Small intestine (tissue), 7 donors: ENCODE measurements at regions not wholly inside any gene's neighbourhood (a gene's known extent, or its start where the extent isn't known, plus 50 kb on each side); places are given as distances from the start of the nearest gene placed in this dataset.

Source experiments
- DNase-seq, 2 donors: peaks; one replicate each; pipeline versions ENCODE4 v3.0.0 to v3.0.0-alpha.2; 2013
- FAIRE-seq: peaks from 2 replicates; lab custom pipeline; 2012; peaks lifted over from hg19 to GRCh38; lab: Jason Lieb, UNC
- H3K27ac ChIP-seq, 3 donors: one replicate each; pipeline ENCODE4 v1.5.1; 2013; ENCODE audit warnings: low read length in 2 of 3, mild to moderate bottlenecking in 2 of 3, control low read depth in 1 of 3, inconsistent platforms in 1 of 3, low read depth in 1 of 3, moderate library complexity in 1 of 3
- H3K27me3 ChIP-seq, 3 donors: one replicate each; pipeline ENCODE4 v1.6.1; 2013; ENCODE audit warnings: low read length in 3 of 3, inconsistent platforms in 1 of 3; ENCODE audit not compliant: control insufficient read depth in 3 of 3, insufficient read depth in 3 of 3
- H3K36me3 ChIP-seq, 3 donors: one replicate each; pipeline ENCODE4 v1.6.1; 2013; ENCODE audit warnings: low read length in 3 of 3, inconsistent platforms in 1 of 3, low read depth in 1 of 3, mild to moderate bottlenecking in 1 of 3, moderate library complexity in 1 of 3; ENCODE audit not compliant: control insufficient read depth in 3 of 3, insufficient read depth in 2 of 3
- H3K4me1 ChIP-seq, 3 donors: one replicate each; pipeline ENCODE4 v1.6.1; 2013; ENCODE audit warnings: low read length in 2 of 3, inconsistent platforms in 1 of 3, low read depth in 1 of 3, mild to moderate bottlenecking in 1 of 3, moderate library complexity in 1 of 3; ENCODE audit not compliant: control insufficient read depth in 3 of 3, insufficient read depth in 2 of 3
- H3K4me3 ChIP-seq, 3 donors: one replicate each; pipeline ENCODE4 v1.5.1; 2013; ENCODE audit warnings: low read length in 3 of 3, control low read depth in 1 of 3, inconsistent platforms in 1 of 3, low read depth in 1 of 3, mild to moderate bottlenecking in 1 of 3, moderate library complexity in 1 of 3
- H3K9me3 ChIP-seq, 2 donors: one replicate each; pipeline ENCODE4 v1.6.1; 2013; ENCODE audit warnings: low read depth in 1 of 2, low read length in 1 of 2; ENCODE audit not compliant: control insufficient read depth in 2 of 2, insufficient read depth in 1 of 2
- WGBS, 3 donors: extraction: QIAGEN DNeasy Blood & Tissue Kit; methylation state at CpG; one replicate each; pipeline ENCODE4 v1.1.7; 2013; 5-methylcytosine and 5-hydroxymethylcytosine counted together
- donor health status: healthy with polysubstance abuse.
- donor health status: control.
- donor health status: control.
- donor health status: Bipolar disorder and iron deficiency.
- donor health status: healthy.

- Histone ChIP-seq H3K4me1 (peaks cover 0 to 7% (median 0%) of the 10 kb centered on the region in 3 donors), H3K9me3 (peaks cover 0 to 5% of the 10 kb centered on the region in 2 donors), H3K36me3 (no peaks in the 10 kb centered on the region), H3K4me3 (no peak overlapping the region), H3K27me3 (no peaks in the 10 kb centered on the region), H3K27ac (peak overlapping the region in 1 of 3 donors; percentile 22)
- FAIRE-seq (no peak), DNase-seq (no peak)
- WGBS, 3 donors, result 79 to 90% (median 87%) methylated on average over 10 of the region's 10 CpGs
Measured at GRCh38 chr2:226477221-226478108, 322.2 kb downstream of the IRS1 start.

GRCh38 chr2:226475650-226476049, 324.0 kb downstream of the IRS1 start:
- no peaks in the 10 kb centered on the region for H3K27me3 ChIP-seq
- no peak overlapping the region for H3K4me3 ChIP-seq
- peaks cover 0 to 5% of the 10 kb centered on the region in 2 donors for H3K9me3 ChIP-seq
- H3K36me3 ChIP-seq, result no peaks in the 10 kb centered on the region
- H3K4me1 ChIP-seq, result peaks cover 0 to 7% (median 0%) of the 10 kb centered on the region in 3 donors
- DNase-seq (peak in 1 of 2 donors; percentile 24), FAIRE-seq (no peak)
- H3K27ac ChIP-seq, result no peak overlapping the region
- WGBS, 3 donors, result 72 to 78% (median 74%) methylated on average over 2 of the region's 2 CpGs

GRCh38 chr2:226474131-226474530, 325.5 kb downstream of the IRS1 start:
- peaks cover 0 to 7% (median 0%) of the 10 kb centered on the region in 3 donors for H3K4me1 ChIP-seq
- no peak for FAIRE-seq
- H3K27ac ChIP-seq, result no peak overlapping the region
- peaks cover 0 to 5% of the 10 kb centered on the region in 2 donors for H3K9me3 ChIP-seq
- H3K36me3 ChIP-seq, result no peaks in the 10 kb centered on the region
- H3K4me3 ChIP-seq, result no peak overlapping the region
- no peaks in the 10 kb centered on the region for H3K27me3 ChIP-seq
- DNase-seq, result no peak

DNA sequence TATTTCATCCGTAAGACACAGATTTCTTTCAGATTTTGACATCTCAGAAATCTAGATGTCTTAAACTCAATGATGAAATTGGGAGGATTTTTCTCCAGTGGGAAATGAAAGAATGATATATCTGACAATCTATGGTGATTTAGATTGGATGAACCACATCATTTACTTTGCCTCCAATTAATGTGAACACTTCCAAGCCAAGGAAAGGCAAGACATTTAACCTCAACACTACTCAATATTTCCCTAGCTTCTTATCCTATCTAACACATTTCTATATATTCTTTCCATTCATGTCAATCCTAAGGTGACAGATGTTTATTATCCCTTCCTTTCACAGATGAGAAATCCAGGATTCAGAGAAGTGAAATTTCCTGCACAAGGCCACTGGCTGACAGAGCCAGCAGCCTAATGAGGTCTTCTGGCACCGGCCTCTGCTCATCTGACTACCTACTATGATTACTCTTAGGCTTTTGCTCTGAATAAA, 327.6 kb downstream of the IRS1 start:
- no peak overlapping the region for H3K27ac ChIP-seq
- H3K9me3 ChIP-seq, result peaks cover 0 to 5% of the 10 kb centered on the region in 2 donors
- no peaks in the 10 kb centered on the region for H3K4me1 ChIP-seq
- H3K4me3 ChIP-seq, result no peak overlapping the region
- DNase-seq (no peak), FAIRE-seq (no peak)
- WGBS, 3 donors, result 47 to 50% (median 47%) methylated on average over 2 of the region's 2 CpGs
- H3K36me3 ChIP-seq, result no peaks in the 10 kb centered on the region
- H3K27me3 ChIP-seq, result no peaks in the 10 kb centered on the region

- FAIRE-seq, result no peak
- no peak overlapping the region for H3K27ac ChIP-seq
- 76 to 88% (median 83%) methylated on average over 2 of the region's 2 CpGs for WGBS, 3 donors
Measured at GRCh38 chr2:226467633-226468032, 332.0 kb downstream of the IRS1 start.

GRCh38 chr2:226467221-226467620, 332.4 kb downstream of the IRS1 start:
- Histone ChIP-seq H3K27ac (no peak overlapping the region), H3K36me3 (no peaks in the 10 kb centered on the region), H3K4me3 (no peak overlapping the region), H3K9me3 (peaks cover 0 to under 1% of the 10 kb centered on the region in 2 donors), H3K27me3 (no peaks in the 10 kb centered on the region), H3K4me1 (no peaks in the 10 kb centered on the region)
- FAIRE-seq (no peak), DNase-seq (no peak)
- WGBS, 3 donors, result 25 to 58% (median 31%) methylated on average over 6 of the region's 6 CpGs

More at GRCh38 chr2:226467633-226468032, 332.0 kb downstream of the IRS1 start:
- Histone ChIP-seq H3K9me3 (no peaks in the 10 kb centered on the region), H3K4me1 (no peaks in the 10 kb centered on the region), H3K36me3 (no peaks in the 10 kb centered on the region), H3K4me3 (no peak overlapping the region), H3K27me3 (no peaks in the 10 kb centered on the region)
- DNase-seq, result no peak

DNA sequence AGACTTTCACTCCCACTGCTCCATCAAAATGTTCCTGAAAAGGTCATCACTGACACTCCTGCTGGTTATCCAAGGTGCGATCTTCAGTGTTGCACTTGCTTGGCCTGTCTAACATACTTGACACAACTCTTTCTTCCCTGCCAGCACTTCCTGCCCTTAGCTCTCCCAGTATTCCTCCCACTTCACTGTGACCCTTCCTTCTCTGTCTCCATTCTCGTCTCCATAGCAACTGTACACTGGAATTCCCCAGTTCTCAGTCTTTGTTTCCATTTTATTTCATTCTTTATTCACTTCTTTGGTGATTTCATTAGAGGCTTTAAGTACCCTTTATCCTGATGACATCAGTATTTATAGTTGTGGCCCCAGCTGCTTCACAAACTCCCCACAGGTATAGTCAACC, 333.0 kb downstream of the IRS1 start:
- DNase-seq, result no peak
- 75 to 93% (median 85%) methylated on average over 2 of the region's 2 CpGs for WGBS, 3 donors
- peaks cover 0 to 5% of the 10 kb centered on the region in 2 donors for H3K9me3 ChIP-seq
- H3K4me1 ChIP-seq, result no peaks in the 10 kb centered on the region
- H3K27ac ChIP-seq, result no peak overlapping the region
- H3K27me3 ChIP-seq, result no peaks in the 10 kb centered on the region
- H3K4me3 ChIP-seq, result no peak overlapping the region
- no peak for FAIRE-seq
- H3K36me3 ChIP-seq, result no peaks in the 10 kb centered on the region

GRCh38 chr2:226466124-226466523, 333.5 kb downstream of the IRS1 start:
- H3K27ac ChIP-seq, result no peak overlapping the region
- 70 to 86% (median 73%) methylated on average over 1 of the region's 1 CpG for WGBS, 3 donors
- H3K9me3 ChIP-seq, result peaks cover 0 to 5% of the 10 kb centered on the region in 2 donors
- no peak overlapping the region for H3K4me3 ChIP-seq
- H3K27me3 ChIP-seq, result no peaks in the 10 kb centered on the region
- FAIRE-seq (no peak), DNase-seq (no peak)
- no peaks in the 10 kb centered on the region for H3K4me1 ChIP-seq
- H3K36me3 ChIP-seq, result no peaks in the 10 kb centered on the region
